Breast epithelium (tissue), 3 donors: ENCODE measurements at regions not wholly inside any gene's neighbourhood (a gene's known extent, or its start where the extent isn't known, plus 50 kb on each side); places are given as distances from the start of the nearest gene placed in this dataset.

Source experiments
- CTCF ChIP-seq, 3 donors: fragments of 450-650 bp; IDR thresholded peaks; one replicate each; pipeline ENCODE4 v1.5.1; 2016 to 2017; ENCODE audit warnings: antibody characterized with exemption in 3 of 3, mild to moderate bottlenecking in 3 of 3, moderate library complexity in 3 of 3
- POLR2A ChIP-seq: fragments of 450-650 bp; IDR thresholded peaks from one replicate; pipeline ENCODE4 v1.6.1; 2016; ENCODE audit warnings: antibody characterized with exemption, mild to moderate bottlenecking, moderate library complexity
- POLR2AphosphoS5 ChIP-seq, 3 donors: sonication (generic); formaldehyde crosslinking; IDR thresholded peaks; one replicate each; pipeline ENCODE4 v1.6.1; 2017; ENCODE audit warnings: antibody characterized with exemption in 3 of 3

- TF ChIP-seq POLR2A (no peak), CTCF (IDR thresholded peaks at IDR 0.05) (no peak), POLR2AphosphoS5 (IDR thresholded peaks at IDR 0.05) (no peak)
These were observed 204.8 kb downstream of the ABHD5 start for GRCh38 chr3:43895573-43895972.
